CD14-positive monocyte (primary cell): ENCODE measurements at regions not wholly inside any gene's neighbourhood (a gene's known extent, or its start where the extent isn't known, plus 50 kb on each side); places are given as distances from the start of the nearest gene placed in this dataset.

Experiments
- DNase-seq, 3 donors: peaks; one replicate each; pipeline ENCODE4 v3.0.0-alpha.2; 2011 to 2022
- H2AFZ ChIP-seq: 2 replicates; pipeline ENCODE4 v1.6.0; 2012; ENCODE audit warnings: mild to moderate bottlenecking, low read depth, low read length, inconsistent platforms; ENCODE audit not compliant: insufficient read depth, poor library complexity, severe bottlenecking
- H3K27ac ChIP-seq, 2 donors: 1 replicate in 1 of 2; 2 replicates in 1 of 2; pipeline ENCODE4 v1.5.1; 2012 to 2013; ENCODE audit warnings: low read length in 2 of 2, control low read depth in 1 of 2, inconsistent platforms in 1 of 2, low read depth in 1 of 2, mild to moderate bottlenecking in 1 of 2
- H3K27me3 ChIP-seq, 2 donors: one replicate each; pipeline versions ENCODE4 v1.6.0 to v1.6.1; 2011 to 2013; ENCODE audit warnings: low read length in 2 of 2; ENCODE audit not compliant: control insufficient read depth in 2 of 2, insufficient read depth in 2 of 2
- H3K36me3 ChIP-seq, 2 donors: replicated peaks in 1 of 2; 1 replicate in 1 of 2; 2 replicates in 1 of 2; pipeline versions ENCODE4 v1.5.1 to v1.6.1; 2012 to 2013; ENCODE audit warnings: low read length in 2 of 2, control low read depth in 1 of 2, inconsistent platforms in 1 of 2, mild to moderate bottlenecking in 1 of 2; ENCODE audit not compliant: insufficient read depth in 2 of 2, control insufficient read depth in 1 of 2
- H3K4me1 ChIP-seq, 2 donors: 1 replicate in 1 of 2; 2 replicates in 1 of 2; pipeline versions ENCODE4 v1.5.1 to v1.6.1; 2012 to 2013; ENCODE audit warnings: low read length in 2 of 2, control low read depth in 1 of 2, inconsistent platforms in 1 of 2, mild to moderate bottlenecking in 1 of 2, moderate library complexity in 1 of 2; ENCODE audit not compliant: insufficient read depth in 2 of 2, control insufficient read depth in 1 of 2
- H3K4me2 ChIP-seq: replicated peaks from 2 replicates; pipeline ENCODE3; 2012; ENCODE audit warnings: low read length, moderate library complexity, mild to moderate bottlenecking; ENCODE audit not compliant: poor library complexity, severe bottlenecking; ENCODE audit errors: extremely low read depth
- H3K4me3 ChIP-seq, 3 experiments: fragments of 200-600 bp in 1 of 3; sonication (generic) in 1 of 3; replicated peaks in 1 of 3; 1 replicate in 2 of 3; 2 replicates in 1 of 3; pipeline ENCODE4 v1.5.1; 2011 to 2013; ENCODE audit warnings: low read length in 3 of 3, mild to moderate bottlenecking in 3 of 3, control low read depth in 2 of 3, low read depth in 2 of 3, inconsistent platforms in 1 of 3, moderate library complexity in 1 of 3
- H3K79me2 ChIP-seq: 2 replicates; pipeline ENCODE4 v1.6.0; 2012; ENCODE audit warnings: mild to moderate bottlenecking, control low read depth, inconsistent platforms, low read length, moderate library complexity; ENCODE audit not compliant: insufficient read depth
- H3K9ac ChIP-seq: 2 replicates; pipeline ENCODE4 v1.6.0; 2017; ENCODE audit warnings: low read length, mild to moderate bottlenecking; ENCODE audit not compliant: insufficient read depth, poor library complexity, severe bottlenecking
- H3K9me3 ChIP-seq, 2 donors: replicated peaks in 1 of 2; 1 replicate in 1 of 2; 2 replicates in 1 of 2; pipeline versions ENCODE4 v1.5.1 to v1.6.1; 2012 to 2013; ENCODE audit warnings: low read length in 2 of 2, control low read depth in 1 of 2; ENCODE audit not compliant: control insufficient read depth in 1 of 2, insufficient read depth in 1 of 2
- H4K20me1 ChIP-seq: 2 replicates; pipeline ENCODE4 v1.6.0; 2012; ENCODE audit warnings: mild to moderate bottlenecking, low read length, control low read depth, moderate library complexity; ENCODE audit not compliant: insufficient read depth
- H3K27ac Mint-ChIP-seq, 7 donors: one replicate each; pipeline ENCODE4 v1.8.0; 2020; ENCODE audit warnings: mild to moderate bottlenecking in 7 of 7, mixed read lengths in 7 of 7, moderate library complexity in 6 of 7, inconsistent platforms in 2 of 7
- H3K27me3 Mint-ChIP-seq, 3 donors: one replicate each; pipeline ENCODE4 v1.8.0; 2021 to 2022; ENCODE audit warnings: low read depth in 3 of 3, mild to moderate bottlenecking in 3 of 3, mixed read lengths in 3 of 3, moderate library complexity in 3 of 3, inconsistent platforms in 1 of 3
- H3K36me3 Mint-ChIP-seq, 2 donors: one replicate each; pipeline ENCODE4 v1.8.0; 2020; ENCODE audit warnings: mixed read lengths in 2 of 2, inconsistent platforms in 1 of 2, mild to moderate bottlenecking in 1 of 2
- H3K4me1 Mint-ChIP-seq: one replicate; pipeline ENCODE4 v1.8.0; 2020; ENCODE audit warnings: mild to moderate bottlenecking, mixed read lengths
- H3K4me3 Mint-ChIP-seq, 2 donors: one replicate each; pipeline ENCODE4 v1.8.0; 2020; ENCODE audit warnings: mild to moderate bottlenecking in 2 of 2, mixed read lengths in 2 of 2, moderate library complexity in 1 of 2
- H3K9me3 Mint-ChIP-seq, 7 donors: one replicate each; pipeline ENCODE4 v1.8.0; 2020 to 2022; ENCODE audit warnings: mixed read lengths in 7 of 7, mild to moderate bottlenecking in 6 of 7, moderate library complexity in 6 of 7, inconsistent platforms in 2 of 7
- WGBS: methylation state at CpG from one replicate; pipeline ENCODE4 v1.1.5; 2013; ENCODE audit warnings: missing lambda C conversion rate; ENCODE audit not compliant: insufficient coverage; 5-methylcytosine and 5-hydroxymethylcytosine counted together
- intact Hi-C, 2 donors: fragments of 100-400 bp; cut with micrococcal nuclease; formaldehyde crosslinking; loops; one replicate each; pipeline versions ENCODE4 v1.15.0 to v1.15.1; 2023
- TF ChIP-seq, protein P1 (sequence below): fragments of 200-600 bp; IDR thresholded peaks from one replicate; pipeline ENCODE4 v1.8.0; 2022; ENCODE audit warnings: antibody characterized with exemption, mild to moderate bottlenecking

- H3K4me2 ChIP-seq = no peak overlapping the region
- no peak overlapping the region for H3K4me3 ChIP-seq
- H3K27me3 Mint-ChIP-seq = peaks cover 9 to 14% (median 9%) of the 10 kb centered on the region in 3 donors
- peak overlapping the region in 1 of 7 donors; percentile 35 for H3K27ac Mint-ChIP-seq
- H2AFZ ChIP-seq = no peak overlapping the region
- H3K36me3 ChIP-seq = no peaks in the 10 kb centered on the region
- no peaks in the 10 kb centered on the region for H3K36me3 Mint-ChIP-seq
- TF ChIP-seq, protein P1, sequence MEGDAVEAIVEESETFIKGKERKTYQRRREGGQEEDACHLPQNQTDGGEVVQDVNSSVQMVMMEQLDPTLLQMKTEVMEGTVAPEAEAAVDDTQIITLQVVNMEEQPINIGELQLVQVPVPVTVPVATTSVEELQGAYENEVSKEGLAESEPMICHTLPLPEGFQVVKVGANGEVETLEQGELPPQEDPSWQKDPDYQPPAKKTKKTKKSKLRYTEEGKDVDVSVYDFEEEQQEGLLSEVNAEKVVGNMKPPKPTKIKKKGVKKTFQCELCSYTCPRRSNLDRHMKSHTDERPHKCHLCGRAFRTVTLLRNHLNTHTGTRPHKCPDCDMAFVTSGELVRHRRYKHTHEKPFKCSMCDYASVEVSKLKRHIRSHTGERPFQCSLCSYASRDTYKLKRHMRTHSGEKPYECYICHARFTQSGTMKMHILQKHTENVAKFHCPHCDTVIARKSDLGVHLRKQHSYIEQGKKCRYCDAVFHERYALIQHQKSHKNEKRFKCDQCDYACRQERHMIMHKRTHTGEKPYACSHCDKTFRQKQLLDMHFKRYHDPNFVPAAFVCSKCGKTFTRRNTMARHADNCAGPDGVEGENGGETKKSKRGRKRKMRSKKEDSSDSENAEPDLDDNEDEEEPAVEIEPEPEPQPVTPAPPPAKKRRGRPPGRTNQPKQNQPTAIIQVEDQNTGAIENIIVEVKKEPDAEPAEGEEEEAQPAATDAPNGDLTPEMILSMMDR = no peak
- H3K4me1 Mint-ChIP-seq = peaks cover 3% of the 10 kb centered on the region
- peaks cover 2 to 7% of the 10 kb centered on the region in 2 donors for H3K27me3 ChIP-seq
- no peak for DNase-seq
- H4K20me1 ChIP-seq = no peaks in the 10 kb centered on the region
- H3K4me3 Mint-ChIP-seq = no peak overlapping the region
- H3K27ac ChIP-seq = no peak overlapping the region
- H3K9me3 ChIP-seq = no peaks in the 10 kb centered on the region
- H3K79me2 ChIP-seq = no peaks in the 10 kb centered on the region
- no peaks in the 10 kb centered on the region for H3K4me1 ChIP-seq
- intact Hi-C loops = loop anchor here in 1 of 2 donors (10.0 kb wide), 1 partner anchor 140 kb away; no protein-coding TSS in a partner anchor
- H3K9me3 Mint-ChIP-seq = peaks cover 0 to 9% (median 2%) of the 10 kb centered on the region in 7 donors
- H3K9ac ChIP-seq = no peak overlapping the region
Measured at GRCh38 chr2:226354434-226354833, 445.2 kb downstream of the IRS1 start.

GRCh38 chr2:226352941-226353560 is 446.6 kb downstream of the IRS1 start:
- Mint-ChIP-seq H3K4me1 (peaks cover 3% of the 10 kb centered on the region), H3K4me3 (no peak overlapping the region), H3K27me3 (peaks cover 8 to 13% (median 8%) of the 10 kb centered on the region in 3 donors), H3K27ac (no peak overlapping the region), H3K36me3 (no peaks in the 10 kb centered on the region), H3K9me3 (peaks cover 0 to 9% (median 4%) of the 10 kb centered on the region in 7 donors)
- whole genome bisulfite sequencing = 100% methylated on average over 3 of the region's 6 CpGs
- no peak overlapping the region for H3K4me2 ChIP-seq
- no peaks in the 10 kb centered on the region for H3K79me2 ChIP-seq
- no peak overlapping the region for H3K4me3 ChIP-seq
- H3K4me1 ChIP-seq = no peaks in the 10 kb centered on the region
- H3K27ac ChIP-seq = no peak overlapping the region
- no peaks in the 10 kb centered on the region for H4K20me1 ChIP-seq
- no peaks in the 10 kb centered on the region for H3K9me3 ChIP-seq
- H3K36me3 ChIP-seq = no peaks in the 10 kb centered on the region
- H2AFZ ChIP-seq = no peak overlapping the region
- peaks cover 2 to 6% of the 10 kb centered on the region in 2 donors for H3K27me3 ChIP-seq
- intact Hi-C loops = loop anchor here in 1 of 2 donors (10.0 kb wide), 1 partner anchor 138 kb away; no protein-coding TSS in a partner anchor
- TF ChIP-seq, protein P1 = no peak
- DNase-seq = no peak
- H3K9ac ChIP-seq = no peak overlapping the region
